DMS114 treated with DMSO at 0.1 percent for 48 hours (cell line): ENCODE measurements at regions not wholly inside any gene's neighbourhood (a gene's known extent, or its start where the extent isn't known, plus 50 kb on each side); places are given as distances from the start of the nearest gene placed in this dataset.
"Not testable (repeated sequence)": the region's sequence is repeated elsewhere in the genome, so short reads cannot be mapped to it uniquely, and the experiment has no call there.

Experiments
- DNase-seq: peaks from one replicate; lab custom pipeline; 2025; ENCODE audit not compliant: unreplicated experiment; lab: John Stamatoyannopoulos, UW

DNA sequence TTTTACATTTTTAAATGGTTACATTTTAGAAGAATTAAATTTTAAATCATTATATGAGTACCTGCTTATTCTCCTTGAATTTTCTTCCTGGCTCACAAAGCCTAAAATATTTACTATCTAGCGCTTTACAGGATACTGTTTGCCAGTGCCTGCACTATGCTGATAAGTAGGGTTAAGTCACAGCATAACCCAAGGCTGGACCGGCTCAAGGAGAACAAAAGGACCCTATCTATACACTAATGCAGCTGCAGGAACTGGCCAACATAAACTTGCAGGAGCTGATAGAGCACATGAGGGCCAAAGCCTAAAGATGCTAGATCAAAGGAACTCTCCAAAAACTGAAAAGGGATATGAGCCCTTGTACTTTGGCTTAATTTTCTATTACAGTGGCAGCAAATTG is 1086.9 kb upstream of the TMPRSS15 start:
- DNase-seq: no peak

DNA sequence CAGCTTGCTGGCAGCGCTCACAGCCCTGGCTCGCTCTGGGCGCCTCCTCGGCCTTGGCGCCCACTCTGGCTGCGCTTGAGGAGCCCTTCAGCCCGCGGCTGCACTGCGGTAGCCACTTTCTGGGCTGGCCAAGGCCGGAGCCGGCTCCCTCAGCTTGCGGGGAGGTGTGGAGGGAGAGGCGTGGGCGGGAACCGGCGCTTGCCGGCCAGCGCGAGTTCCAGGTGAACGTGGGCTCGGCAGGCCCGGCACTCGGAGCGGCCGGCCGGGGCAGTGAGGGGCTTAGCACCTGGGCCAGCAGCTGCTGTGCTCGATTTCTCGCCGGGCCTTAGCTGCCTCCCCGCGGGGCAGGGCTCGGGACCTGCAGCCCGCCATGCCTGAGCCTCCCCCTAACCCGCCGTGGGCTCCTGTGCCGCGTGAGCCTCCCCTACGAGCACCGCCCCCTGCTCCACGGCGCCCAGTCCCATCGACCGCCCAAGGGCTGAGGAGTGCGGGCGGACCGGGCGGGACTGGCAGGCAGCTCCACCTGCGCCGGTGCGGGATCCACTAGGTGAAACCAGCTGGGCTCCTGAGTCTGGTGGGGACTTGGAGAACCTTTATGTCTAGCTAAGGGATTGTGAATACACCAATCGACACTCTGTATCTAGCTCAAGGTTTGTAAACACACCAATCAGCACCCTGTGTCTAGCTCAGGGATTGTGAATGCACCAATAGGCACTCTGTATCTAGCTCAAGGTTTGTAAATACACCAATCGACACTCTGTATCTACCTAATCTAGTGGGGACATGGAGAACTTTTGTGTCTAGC is 1090.1 kb upstream of the TMPRSS15 start:
- not testable (repeated sequence) for DNase-seq

DNA sequence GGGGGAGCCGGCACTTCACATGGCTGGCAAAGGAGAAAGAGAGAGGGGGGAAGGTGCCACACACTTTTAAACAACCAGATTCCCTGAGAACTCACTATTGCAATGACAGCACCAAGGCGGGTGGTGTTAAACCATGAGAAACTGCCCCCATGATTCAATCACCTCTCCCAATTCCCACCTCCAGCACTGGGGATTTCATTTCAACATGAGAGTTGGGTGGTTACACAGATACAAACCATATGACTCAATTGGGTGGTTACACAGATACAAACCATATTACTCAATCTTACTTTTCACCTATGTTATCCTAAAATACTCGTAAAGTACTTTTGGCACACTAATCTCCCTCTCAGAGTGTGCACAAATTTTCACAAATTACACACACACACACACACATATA is 1097.5 kb upstream of the TMPRSS15 start:
- DNase-seq: no peak

DNA sequence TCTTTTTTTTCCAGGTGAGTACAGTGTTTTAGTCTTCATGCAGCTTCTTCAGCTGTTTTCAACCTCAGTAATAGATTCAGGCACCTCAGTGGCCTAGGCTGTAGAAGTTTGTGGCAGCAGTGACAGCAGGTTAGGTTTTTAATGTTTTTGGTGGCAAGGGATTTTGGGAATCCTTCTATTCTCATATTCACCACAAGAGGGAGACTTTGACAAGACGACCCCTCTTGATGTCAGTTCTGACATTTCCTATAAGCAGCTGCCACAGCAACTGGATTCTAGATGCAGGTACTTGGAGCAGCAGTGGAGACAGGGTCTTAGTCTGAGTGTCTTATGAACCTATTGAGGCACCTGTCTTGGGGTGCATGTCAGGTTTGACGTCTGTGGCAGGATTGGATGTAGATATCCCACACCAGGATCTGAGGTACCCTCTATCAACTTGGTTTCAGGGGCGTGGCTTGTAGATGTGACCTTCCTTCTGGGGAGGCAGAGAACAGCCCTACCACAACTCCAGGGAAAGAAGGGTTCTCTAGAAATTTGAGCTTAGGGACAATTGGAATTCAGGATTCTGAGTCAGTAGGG is 1104.2 kb upstream of the TMPRSS15 start:
- no peak for DNase-seq

DNA sequence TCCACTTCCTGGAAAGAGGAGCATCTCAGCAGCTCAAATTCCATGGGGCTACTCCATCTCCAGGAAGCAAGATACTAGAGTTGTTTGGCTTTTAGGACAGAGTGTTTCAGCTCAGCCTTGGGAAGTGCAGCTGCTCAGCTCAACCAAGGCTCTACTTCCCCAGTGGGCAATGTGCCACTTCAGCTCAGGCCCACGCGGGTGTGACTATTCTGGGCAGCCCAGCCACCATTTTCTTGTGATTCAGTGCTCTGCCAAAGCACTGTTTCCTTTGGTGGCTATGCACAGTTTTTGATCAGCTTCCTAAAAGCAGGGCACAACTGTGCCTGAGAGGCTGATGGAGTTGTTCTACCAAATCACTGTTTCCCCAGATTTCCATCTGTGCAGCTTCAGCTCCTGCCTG is 1104.9 kb upstream of the TMPRSS15 start:
- no peak for DNase-seq

DNA sequence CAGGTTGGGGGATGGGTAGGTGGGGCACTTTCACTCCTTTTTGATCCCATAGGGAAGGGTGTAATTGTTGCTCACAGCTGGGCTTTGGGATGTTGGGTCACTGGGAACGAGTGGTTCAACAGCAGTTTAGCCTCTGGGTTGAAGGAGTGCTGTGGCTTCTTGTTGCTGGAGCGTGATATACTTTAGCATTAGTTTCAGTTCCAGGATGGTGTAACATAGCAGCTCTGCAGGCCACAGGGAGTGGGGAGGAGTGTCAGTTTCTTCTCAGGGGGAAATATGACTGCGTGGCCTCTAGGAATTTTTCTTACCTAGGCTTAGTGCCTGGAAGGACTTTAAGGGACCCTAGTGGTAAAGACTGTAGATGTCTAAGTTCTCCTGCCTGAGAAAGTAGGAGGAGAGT is 1105.3 kb upstream of the TMPRSS15 start:
- no peak for DNase-seq

DNA sequence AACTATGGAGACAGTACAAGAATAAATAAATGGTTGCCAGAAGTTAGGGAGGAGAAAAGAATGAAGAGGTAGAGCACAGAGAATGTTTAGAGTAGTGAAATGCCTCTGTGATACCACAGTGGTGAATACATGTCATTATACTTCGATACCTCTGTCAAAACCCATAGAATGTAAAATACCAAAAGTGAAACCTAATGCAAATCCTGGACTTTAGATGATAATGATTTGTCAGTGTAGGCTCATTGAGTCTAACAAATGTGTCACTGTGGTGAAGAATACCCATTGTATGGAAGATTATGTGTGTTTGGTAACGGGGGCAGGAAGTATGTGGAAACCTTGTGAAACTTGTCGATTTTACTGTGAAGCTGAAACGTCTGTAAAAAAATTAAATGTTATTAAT is 1106.5 kb upstream of the TMPRSS15 start:
- no peak for DNase-seq

DNA sequence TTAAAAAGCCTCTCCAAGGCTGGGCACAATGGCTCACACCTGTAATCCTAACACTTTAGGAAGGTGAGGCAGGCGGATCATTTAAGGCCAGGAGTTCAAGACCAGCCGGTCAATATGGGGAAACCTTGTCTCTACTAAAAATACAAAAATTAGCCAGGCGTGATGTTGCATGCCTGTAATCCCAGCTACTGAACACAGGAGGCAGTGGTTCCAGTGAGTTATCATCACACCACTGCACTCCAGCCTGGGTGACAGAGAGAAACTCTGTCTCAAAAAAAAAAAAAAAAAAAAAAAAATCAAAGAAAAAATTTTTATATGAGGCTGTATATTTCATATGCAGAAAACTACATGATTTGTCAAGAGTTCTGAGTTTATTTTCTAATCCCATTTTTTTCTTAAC is 1107.1 kb upstream of the TMPRSS15 start:
- DNase-seq: no peak

DNA sequence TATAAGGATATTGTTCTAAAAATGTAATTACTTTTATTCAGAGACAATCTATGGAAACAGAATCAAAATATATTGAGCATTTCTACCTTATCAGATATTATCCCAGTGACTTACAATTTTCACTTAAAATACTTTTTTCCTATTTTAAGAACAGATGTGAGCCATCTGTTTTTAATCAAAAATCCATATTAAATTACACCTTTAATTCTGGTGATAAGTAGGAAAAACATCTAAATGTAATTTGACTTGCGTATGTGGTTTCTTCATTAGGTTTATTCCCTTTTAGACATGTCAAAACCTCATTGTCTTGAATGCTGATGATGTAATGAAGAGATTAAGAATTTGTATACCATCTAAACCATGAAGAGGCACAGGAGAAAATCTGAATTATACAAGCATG is 1118.8 kb upstream of the TMPRSS15 start:
- no peak for DNase-seq

DNA sequence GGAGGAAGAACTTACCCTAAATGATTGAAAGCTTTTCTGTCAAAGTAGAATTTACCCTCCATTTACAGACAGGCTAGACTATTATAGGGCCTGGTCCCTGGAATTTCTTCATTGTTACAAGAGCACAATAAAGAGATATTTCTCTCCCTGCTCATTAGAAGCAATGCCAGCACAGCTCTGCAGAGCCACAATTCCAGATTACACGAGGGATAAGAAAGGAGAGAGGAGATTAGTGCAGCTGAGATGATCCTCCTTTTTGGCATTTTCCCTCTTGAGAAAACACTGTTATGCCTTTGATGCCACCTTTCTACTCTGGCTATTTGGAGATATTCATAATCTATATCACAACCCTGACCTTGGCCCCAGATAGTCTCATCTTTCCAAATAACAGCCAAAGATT is 1119.5 kb upstream of the TMPRSS15 start:
- no peak for DNase-seq

DNA sequence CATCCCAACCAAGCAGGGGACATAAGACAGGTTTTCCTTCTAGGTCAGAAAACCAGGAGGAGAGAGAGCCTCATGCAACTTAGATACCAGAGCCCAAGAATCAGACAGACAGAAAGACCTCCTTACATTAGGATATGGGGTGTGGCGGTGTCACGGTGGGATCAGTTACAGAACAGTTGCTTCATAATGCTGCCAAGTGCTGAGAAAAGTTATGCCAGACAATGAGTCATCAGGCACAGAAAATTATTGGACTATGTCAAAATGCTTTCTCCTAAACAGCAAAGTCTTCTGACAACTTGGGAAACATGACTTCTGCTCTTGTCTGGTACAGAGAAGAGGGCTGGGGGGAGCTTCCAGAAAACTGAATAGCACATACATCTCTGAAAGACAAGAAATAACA is 1120.2 kb upstream of the TMPRSS15 start:
- no peak for DNase-seq

DNA sequence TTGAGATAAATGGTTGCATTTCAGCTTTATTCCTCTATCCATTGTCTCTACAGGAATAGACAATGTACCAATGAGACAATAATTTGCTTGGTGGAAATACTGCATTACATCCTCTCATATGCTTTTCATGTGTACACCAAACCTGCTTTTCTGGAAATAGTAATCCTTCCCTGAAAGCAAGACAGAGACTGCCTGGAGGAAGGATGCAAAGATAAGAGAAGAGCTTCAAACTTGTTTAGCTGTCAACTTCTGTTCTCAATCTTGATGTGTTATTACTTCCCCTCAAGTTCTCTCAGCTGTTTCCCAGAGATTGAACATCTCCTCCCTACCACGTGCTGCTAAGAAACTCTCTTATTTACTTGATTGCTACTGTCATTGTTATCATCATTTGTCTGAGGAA is 1125.4 kb upstream of the TMPRSS15 start:
- no peak for DNase-seq

DNA sequence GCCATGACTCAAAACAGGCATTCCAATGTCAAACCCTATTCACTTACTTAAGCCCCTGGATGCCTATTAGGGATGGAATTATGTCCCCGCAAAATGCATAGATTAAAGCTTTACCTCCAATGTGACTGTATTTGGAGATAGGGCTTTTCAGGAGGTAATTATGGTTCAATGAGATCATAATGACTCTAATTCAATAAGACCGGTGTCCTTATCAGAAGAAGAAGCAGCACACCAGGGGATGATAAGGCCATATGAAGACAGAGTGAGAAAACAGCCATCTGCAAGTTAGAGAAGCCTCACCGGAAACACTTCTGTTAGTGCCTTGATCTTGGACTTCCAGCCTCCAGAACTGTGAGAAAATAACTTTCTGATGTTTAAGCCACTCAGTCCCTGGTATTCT is 1131.8 kb upstream of the TMPRSS15 start:
- DNase-seq: no peak

DNA sequence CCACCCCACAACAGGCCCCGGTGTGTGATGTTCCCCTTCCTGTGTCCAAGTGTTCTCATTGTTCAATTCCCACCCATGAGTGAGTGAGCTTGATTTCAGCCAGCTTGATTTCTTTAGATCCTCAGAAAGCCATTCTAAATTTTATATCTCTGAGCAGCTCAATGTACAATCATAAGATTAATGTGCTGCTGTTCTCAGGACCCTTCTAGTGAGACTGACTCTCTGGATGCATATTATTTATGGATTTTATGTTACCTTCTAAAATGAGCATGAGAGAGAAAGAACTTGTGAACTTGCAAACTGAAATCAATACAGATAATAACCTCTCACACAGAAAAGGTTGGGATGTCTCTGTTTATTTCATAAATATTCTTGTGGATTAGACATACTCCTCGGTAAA is 1133.5 kb upstream of the TMPRSS15 start:
- no peak for DNase-seq

DNA sequence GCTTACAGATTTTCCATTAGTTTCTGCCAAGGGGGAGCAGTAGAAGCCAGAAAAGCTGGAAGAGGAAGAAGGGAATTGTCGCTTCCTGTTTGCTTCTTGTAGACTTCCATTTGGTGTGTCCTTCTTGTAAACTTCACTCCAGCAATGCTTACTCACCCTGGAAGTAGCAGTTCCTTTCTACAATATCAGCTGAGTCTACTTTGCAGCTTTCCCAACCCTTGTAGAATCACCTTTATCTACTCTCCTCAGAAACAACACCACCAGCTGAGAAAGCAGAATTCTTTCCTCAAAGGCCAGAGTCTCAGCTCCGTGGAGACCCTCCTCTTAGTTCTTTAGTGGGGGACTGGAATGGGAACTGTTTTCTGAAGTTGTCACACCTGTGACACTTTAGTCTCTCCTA is 1136.7 kb upstream of the TMPRSS15 start:
- DNase-seq: no peak

DNA sequence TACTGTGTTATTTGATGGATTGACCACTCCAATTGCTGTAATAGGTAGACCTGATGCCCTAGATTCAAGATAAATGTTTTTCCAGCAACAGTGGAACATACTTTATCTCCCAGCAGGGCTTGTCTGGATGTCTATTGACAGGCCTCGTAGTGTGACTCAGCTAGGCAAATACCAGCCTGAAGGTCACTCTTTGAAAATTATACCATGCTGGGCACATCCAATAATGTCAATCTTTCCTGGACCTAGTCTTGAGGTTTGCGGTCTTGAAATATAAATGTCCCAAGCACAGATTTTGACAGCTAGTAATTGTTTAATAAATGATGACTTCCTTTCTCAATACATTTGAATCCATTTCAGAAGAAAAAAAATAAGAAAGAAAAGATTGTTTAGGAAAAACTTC is 1138.0 kb upstream of the TMPRSS15 start:
- DNase-seq: no peak

DNA sequence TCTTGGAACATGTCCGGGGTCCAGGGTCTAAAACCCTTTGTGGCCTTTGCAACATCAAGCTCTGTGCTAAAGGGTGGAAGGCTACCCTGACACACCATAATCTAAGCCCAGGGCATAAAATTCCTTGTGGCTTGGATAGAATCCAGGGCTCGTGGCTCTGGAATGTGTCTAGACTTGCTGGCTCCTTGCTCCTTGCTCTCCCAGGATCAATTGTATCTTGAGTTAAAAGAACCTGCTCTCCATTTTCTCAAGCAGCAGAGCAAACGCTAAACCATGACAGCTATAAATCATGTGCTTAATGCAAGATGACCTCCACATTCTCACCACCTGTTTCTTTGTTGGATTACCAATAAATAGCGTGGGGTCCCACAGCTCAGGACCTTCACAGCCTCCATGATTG is 1140.9 kb upstream of the TMPRSS15 start:
- DNase-seq: not testable (repeated sequence)

DNA sequence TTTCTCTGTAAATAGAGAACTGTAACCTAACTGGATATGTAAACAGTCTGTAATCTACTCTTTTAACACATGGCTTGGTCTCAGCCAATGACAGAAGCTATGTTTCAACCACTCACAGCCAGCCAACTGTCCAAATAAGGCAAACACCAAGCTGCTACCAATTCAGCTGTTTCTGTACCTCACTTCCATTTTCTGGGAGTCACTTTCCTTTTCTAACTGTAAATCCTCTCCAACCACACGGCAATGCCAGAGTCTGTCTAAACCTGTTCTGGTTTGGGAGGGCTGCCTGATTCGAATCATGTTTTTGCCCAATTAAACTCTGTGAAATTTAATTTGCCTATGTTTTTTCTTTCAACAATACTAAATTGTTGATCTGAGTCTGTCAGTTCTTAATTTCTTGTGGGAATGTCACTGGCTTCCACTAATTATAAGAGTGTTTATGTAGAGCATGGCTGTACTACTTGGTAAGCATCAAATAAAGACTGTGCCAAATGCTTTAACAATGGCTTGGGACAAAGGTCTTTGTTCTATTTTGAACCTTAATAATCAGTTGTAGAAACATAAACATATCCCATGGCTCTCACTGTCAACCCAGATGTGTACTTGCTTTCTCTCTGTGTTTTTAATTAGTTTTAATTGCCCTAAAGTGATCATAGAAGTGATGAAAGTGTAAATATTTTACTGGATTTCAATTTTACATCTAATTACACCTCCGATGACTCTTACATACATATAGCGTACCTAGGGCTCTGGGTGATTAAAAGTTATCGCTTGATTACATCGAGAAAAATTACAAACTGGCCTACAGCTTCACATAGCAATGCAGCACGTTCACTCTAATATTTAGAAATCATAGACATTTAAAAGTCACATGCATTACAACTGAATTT is 1144.6 kb upstream of the TMPRSS15 start:
- DNase-seq: no peak

DNA sequence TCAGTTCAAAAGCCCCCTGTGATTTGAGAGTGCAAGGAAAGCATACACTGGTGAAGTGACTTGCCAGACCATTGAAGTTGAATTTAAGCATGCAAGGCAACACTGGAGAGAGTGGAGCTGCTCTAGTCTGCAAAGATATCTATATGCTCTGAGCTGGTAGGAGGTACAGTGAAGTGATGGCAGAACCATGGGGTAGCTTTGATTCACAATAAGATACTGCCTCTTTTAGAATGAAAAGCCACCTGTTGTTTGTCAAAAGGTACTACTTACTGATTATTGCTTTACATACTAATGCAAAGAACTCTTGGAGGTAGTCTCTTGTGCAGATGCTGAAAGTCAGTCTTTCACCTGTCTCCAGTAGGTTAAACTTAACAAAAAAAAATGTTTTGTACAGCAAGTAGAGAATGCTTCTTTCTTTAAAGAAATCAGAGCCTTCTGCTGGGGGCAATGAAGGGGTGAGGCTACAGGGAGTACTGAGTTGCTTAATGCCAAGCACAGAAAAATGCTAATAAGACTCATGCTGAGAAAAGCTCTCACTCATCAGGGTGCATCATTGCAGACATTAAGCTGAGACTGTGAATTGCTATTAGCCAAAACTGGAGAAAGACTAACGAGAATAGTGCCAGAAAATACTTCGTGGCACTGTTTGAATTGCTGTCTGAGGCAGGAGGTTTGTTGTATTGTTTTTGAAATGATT is 1150.5 kb upstream of the TMPRSS15 start:
- DNase-seq: no peak

DNA sequence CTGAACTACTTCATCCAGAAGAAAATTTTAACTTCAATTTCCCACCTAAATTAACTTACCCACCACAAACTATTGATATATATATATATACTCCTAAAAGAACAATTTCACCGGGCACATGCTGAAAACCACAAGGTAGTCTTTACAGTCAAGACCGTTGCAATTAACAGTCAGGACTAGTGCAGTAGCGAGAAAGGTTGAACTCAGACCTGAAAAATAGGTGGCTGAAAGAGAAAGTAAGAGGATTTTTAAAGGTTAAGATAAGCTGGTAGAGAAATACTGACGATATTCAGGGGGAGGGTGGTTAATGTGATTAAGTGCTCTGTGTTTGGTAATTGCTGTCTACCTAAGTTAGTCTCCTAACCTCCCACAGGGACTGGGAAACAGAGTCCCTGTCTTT is 1153.5 kb upstream of the TMPRSS15 start:
- DNase-seq: no peak

DNA sequence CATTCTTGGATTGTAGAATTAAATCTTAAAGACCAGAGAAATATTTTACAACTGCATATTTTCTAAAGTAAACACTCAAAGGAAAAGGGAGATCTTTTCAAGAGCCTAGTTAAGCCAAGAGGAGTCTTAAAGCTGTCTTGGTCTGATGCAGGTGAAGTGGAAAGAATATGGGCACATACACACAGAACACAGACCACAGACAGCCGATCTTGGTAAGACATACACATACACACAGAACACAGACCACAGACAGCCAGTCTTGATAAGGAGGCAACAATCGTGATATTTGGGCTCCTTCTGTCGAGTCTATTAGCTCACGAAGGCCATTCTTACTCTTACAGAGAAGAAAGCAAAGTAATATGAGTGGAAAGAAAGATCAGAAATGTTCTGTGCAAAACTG is 1153.9 kb upstream of the TMPRSS15 start:
- no peak for DNase-seq
